ENCODE measurements at regions not wholly inside any gene's neighbourhood (a gene's known extent, or its start where the extent isn't known, plus 50 kb on each side); places are given as distances from the start of the nearest gene placed in this dataset.
A peak's percentile ranks its signal among the peaks of the same experiment; 100 is the strongest.
"Not testable (repeated sequence)": the region's sequence is repeated elsewhere in the genome, so short reads cannot be mapped to it uniquely, and the experiment has no call there.

DNA sequence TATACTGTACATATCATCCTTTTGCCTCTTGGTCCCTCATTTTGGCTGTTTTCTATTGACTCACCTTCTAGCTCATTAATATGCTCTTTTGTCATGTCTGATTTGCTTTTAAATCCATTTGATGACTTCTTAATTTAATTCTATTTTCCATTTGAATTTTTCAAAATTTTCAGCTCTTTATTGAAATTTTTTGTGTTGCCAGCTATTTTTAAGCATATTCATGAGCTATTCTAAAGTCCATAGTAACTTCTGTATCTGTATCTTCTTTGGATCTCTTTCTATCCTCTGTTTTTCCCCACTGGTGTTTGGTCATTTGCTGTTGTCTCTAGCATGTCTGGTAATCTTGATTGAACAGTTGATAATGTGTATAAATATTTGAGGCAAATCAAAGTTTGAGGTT lies 227.8 kb downstream of the NDUFA10 start:
- Histone ChIP-seq H3K9me3 (no peaks in the 10 kb centered on the region), H3K4me3 (ENCODE audit: low read depth, low read length) (no peak overlapping the region), H3K4me1 (no peaks in the 10 kb centered on the region), H3K36me3 (no peaks in the 10 kb centered on the region), H3K27me3 (peaks cover 2% of the 10 kb centered on the region)
- TF ChIP-seq, protein P1, sequence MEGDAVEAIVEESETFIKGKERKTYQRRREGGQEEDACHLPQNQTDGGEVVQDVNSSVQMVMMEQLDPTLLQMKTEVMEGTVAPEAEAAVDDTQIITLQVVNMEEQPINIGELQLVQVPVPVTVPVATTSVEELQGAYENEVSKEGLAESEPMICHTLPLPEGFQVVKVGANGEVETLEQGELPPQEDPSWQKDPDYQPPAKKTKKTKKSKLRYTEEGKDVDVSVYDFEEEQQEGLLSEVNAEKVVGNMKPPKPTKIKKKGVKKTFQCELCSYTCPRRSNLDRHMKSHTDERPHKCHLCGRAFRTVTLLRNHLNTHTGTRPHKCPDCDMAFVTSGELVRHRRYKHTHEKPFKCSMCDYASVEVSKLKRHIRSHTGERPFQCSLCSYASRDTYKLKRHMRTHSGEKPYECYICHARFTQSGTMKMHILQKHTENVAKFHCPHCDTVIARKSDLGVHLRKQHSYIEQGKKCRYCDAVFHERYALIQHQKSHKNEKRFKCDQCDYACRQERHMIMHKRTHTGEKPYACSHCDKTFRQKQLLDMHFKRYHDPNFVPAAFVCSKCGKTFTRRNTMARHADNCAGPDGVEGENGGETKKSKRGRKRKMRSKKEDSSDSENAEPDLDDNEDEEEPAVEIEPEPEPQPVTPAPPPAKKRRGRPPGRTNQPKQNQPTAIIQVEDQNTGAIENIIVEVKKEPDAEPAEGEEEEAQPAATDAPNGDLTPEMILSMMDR (IDR thresholded peaks at IDR 0.05; ENCODE audit: low read depth, low read length): no peak
- no peak for DNase-seq

DNA sequence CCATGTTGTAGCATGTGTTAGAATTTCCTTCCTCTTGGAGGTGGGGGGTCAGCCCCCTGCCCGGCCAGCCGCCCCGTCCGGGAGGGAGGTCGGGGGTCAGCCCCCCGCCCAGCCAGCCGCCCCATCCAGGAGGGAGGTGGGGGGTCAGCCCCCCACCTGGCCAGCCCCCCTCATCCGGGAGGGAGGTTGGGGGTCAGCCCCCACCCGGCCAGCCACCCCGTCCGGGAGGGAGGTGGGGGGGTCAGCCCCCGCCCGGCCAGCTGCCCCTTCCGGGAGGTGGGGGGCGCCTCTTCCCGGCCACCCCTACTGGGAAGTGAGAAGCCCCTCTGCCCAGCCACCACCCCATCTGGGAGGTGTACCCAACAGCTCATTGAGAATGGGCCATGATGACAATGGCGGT lies 229.4 kb downstream of the NDUFA10 start:
- not testable (repeated sequence) for H3K36me3 ChIP-seq; H3K4me1 ChIP-seq; H3K27me3 ChIP-seq; H3K9me3 ChIP-seq; H3K4me3 ChIP-seq (ENCODE audit: low read depth, low read length)
- DNase-seq: peak; percentile 2

DNA sequence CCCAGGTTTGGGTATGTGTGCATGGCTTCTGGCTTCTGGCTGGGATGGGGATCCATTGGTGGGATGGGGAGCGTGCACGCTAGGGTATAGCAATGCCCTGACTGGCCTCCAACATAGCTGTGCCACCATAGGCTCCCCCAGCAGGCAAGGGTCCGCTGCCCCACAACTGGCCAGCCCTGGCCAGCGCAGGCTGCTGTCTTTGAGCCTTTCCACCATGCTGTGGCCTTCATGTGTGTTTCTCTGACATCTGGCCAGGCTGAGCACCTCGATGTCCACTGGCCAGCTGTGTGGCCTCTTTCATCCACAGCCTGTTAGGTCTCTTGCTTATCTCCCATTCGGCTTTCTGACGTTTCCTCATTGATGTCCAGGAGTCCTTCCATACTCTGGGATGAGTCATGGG lies 231.3 kb downstream of the NDUFA10 start:
- Histone ChIP-seq H3K4me1 (no peaks in the 10 kb centered on the region), H3K36me3 (no peaks in the 10 kb centered on the region), H3K4me3 (ENCODE audit: low read depth, low read length) (no peak overlapping the region), H3K27me3 (peaks cover 2% of the 10 kb centered on the region), H3K9me3 (no peaks in the 10 kb centered on the region)
- TF ChIP-seq, protein P1 (IDR thresholded peaks at IDR 0.05; ENCODE audit: low read depth, low read length): no peak
- peak; percentile 2 for DNase-seq

DNA sequence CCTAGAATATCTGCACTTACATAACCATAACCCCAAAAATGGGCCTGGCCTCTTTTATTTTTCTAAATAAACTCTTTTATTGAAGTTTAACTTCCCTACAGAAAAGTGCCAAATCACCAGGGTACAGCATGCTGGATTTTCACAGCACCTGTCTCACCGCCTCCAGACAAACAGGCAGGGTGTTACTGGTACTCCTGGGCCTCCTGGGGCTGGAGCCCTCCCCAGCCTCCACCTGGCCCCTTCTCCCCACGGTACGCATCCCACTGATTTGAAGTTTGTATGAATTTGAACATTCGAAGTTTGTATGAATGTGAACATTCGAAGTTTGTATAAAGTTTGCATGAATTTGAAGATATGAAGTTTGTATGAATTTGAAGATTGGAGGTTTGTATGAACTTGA lies 232.1 kb downstream of the NDUFA10 start:
- no peak overlapping the region for H3K4me3 ChIP-seq (ENCODE audit: low read depth, low read length)
- H3K9me3 ChIP-seq: no peaks in the 10 kb centered on the region
- no peaks in the 10 kb centered on the region; the same call in 1 of the 2 replicates for H3K27me3 ChIP-seq
- no peaks in the 10 kb centered on the region for H3K36me3 ChIP-seq
- TF ChIP-seq, protein P1 (IDR thresholded peaks at IDR 0.05; ENCODE audit: low read depth, low read length): no peak
- no peak for DNase-seq
- no peaks in the 10 kb centered on the region for H3K4me1 ChIP-seq

DNA sequence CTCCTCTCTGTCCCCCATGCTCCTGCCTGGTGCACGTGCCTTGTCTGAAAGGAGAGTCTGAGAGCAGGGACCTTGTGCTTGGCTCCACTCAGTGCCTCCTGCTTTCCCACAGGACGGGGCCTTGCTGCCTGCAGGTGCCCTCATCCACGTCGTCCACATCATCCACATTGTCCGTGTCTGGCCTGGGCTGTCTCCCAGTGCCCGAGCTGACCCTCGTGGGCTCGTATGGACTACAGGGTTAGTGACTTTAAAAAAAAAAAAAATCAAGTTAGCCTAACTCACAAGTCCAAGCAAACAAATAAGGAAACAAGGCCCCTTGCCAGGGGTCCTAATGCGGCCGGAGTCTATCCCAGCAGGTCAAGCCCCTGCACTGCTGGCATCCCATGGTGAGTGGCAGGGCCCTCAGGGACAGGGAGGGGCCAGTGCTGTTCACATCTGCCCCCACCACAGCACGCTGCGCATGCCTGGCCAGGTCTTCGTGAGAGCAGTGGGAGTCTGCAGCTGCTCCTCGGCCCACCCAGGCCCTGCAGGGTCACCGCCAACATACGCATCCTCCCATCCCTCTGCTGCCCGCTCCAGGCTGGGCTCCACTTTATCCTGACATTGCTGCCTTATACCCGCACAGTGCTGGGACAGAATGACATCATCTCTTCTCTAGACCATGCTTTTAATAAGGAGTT lies 232.6 kb downstream of the NDUFA10 start:
- Histone ChIP-seq H3K4me3 (ENCODE audit: low read depth, low read length) (no peak overlapping the region), H3K27me3 (no peaks in the 10 kb centered on the region; the same call in 1 of the 2 replicates), H3K36me3 (no peaks in the 10 kb centered on the region), H3K9me3 (no peaks in the 10 kb centered on the region), H3K4me1 (no peaks in the 10 kb centered on the region)
- TF ChIP-seq, protein P1 (IDR thresholded peaks at IDR 0.05; ENCODE audit: low read depth, low read length): no peak
- DNase-seq: peak; percentile 6

DNA sequence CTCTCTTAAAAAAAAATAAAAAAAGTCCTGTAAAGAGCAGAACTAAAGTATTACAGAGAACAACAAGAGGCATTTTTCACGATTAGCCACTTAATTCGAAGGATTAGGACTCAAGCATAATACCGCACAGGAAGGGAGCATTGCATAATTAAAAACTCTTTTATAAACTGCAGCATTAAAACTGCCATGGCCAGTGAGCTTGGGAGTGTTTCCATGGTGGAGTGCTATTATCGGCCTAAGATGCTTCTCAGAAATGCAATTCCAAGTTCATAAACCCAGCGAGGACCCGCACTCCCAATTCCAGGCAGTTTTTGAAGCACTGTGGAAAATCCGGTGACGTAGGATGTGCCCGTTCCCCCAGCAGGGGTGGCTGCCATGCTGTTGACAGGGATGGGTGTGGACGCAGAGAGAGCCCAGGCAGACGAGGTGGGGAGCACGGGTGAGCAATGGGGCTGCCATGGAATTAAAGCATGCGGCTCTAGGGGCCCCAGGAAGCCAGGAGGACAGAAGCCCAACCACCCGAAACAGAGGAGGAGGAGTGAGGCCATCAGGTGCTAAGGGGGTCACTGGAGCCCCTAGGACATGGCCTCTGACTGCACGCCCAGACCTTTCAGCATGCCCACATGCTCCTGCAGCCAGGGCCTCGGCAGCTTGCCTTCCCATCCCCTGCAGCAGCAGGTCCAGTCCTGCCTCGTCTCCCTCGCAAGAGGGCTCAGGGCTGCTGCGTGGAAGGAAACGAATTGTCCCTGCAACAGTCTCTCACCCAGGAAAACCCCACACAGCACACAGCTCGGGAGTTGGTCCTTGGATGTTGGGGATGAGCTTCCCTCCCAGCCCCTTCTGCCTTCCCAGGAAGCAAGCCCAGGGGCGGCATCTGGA lies 233.4 kb downstream of the NDUFA10 start:
- Histone ChIP-seq H3K4me1 (no peaks in the 10 kb centered on the region), H3K27me3 (no peaks in the 10 kb centered on the region; the same call in 1 of the 2 replicates), H3K9me3 (no peaks in the 10 kb centered on the region), H3K4me3 (ENCODE audit: low read depth, low read length) (no peak overlapping the region), H3K36me3 (no peaks in the 10 kb centered on the region)
- DNase-seq: peak; percentile 4
- TF ChIP-seq, protein P1 (IDR thresholded peaks at IDR 0.05; ENCODE audit: low read depth, low read length): no peak
